ENCODE measurements at regions not wholly inside any gene's neighbourhood (a gene's known extent, or its start where the extent isn't known, plus 50 kb on each side); places are given as distances from the start of the nearest gene placed in this dataset.
"Not testable (repeated sequence)": the region's sequence is repeated elsewhere in the genome, so short reads cannot be mapped to it uniquely, and the experiment has no call there.

- Histone ChIP-seq H3K27ac (ENCODE audit: low read length) (no peak overlapping the region), H3K36me3 (ENCODE audit: control insufficient read depth in 2 of 2, insufficient read depth in 2 of 2, low read length in 2 of 2) (no peaks in the 10 kb centered on the region), H3K27me3 (ENCODE audit: control insufficient read depth in 1 of 2, insufficient read depth in 2 of 2, low read length in 2 of 2) (no peaks in the 10 kb centered on the region), H3K4me1 (ENCODE audit: control insufficient read depth, insufficient read depth, low read length) (peaks cover 23% of the 10 kb centered on the region), H3K4me3 (ENCODE audit: low read length in 2 of 2) (no peak overlapping the region), H3K9ac (ENCODE audit: low read length in 2 of 2) (no peak overlapping the region), H3K9me3 (ENCODE audit: control insufficient read depth in 2 of 2, low read length in 2 of 2) (no peaks in the 10 kb centered on the region)
Measured at GRCh38 chr2:205865056-205865455, 182.8 kb downstream of the NRP2 start.

GRCh38 chr2:205864491-205864890 is 182.2 kb downstream of the NRP2 start:
- Histone ChIP-seq H3K27ac (ENCODE audit: low read length) (no peak overlapping the region), H3K9ac (ENCODE audit: low read length in 2 of 2) (no peak overlapping the region), H3K4me1 (ENCODE audit: control insufficient read depth, insufficient read depth, low read length) (peaks cover 27% of the 10 kb centered on the region), H3K27me3 (ENCODE audit: control insufficient read depth in 1 of 2, insufficient read depth in 2 of 2, low read length in 2 of 2) (no peaks in the 10 kb centered on the region), H3K4me3 (ENCODE audit: low read length in 2 of 2) (no peak overlapping the region), H3K9me3 (ENCODE audit: control insufficient read depth in 2 of 2, low read length in 2 of 2) (no peaks in the 10 kb centered on the region), H3K36me3 (ENCODE audit: control insufficient read depth in 2 of 2, insufficient read depth in 2 of 2, low read length in 2 of 2) (no peaks in the 10 kb centered on the region)

- not testable (repeated sequence) for H3K9ac ChIP-seq (ENCODE audit: low read length in 2 of 2); H3K27me3 ChIP-seq (ENCODE audit: control insufficient read depth in 1 of 2, insufficient read depth in 2 of 2, low read length in 2 of 2); H3K27ac ChIP-seq (ENCODE audit: low read length); H3K36me3 ChIP-seq (ENCODE audit: control insufficient read depth in 2 of 2, insufficient read depth in 2 of 2, low read length in 2 of 2); H3K9me3 ChIP-seq (ENCODE audit: control insufficient read depth in 2 of 2, low read length in 2 of 2); H3K4me3 ChIP-seq (ENCODE audit: low read length in 2 of 2)
- peaks cover 38% of the 10 kb centered on the region for H3K4me1 ChIP-seq (ENCODE audit: control insufficient read depth, insufficient read depth, low read length)
Measured at GRCh38 chr2:205862761-205863160, 180.5 kb downstream of the NRP2 start.

- H3K27me3 ChIP-seq (ENCODE audit: control insufficient read depth in 1 of 2, insufficient read depth in 2 of 2, low read length in 2 of 2) = no peaks in the 10 kb centered on the region
- no peaks in the 10 kb centered on the region for H3K36me3 ChIP-seq (ENCODE audit: control insufficient read depth in 2 of 2, insufficient read depth in 2 of 2, low read length in 2 of 2)
- no peak overlapping the region for H3K9ac ChIP-seq (ENCODE audit: low read length in 2 of 2)
- no peaks in the 10 kb centered on the region for H3K9me3 ChIP-seq (ENCODE audit: control insufficient read depth in 2 of 2, low read length in 2 of 2)
- H3K4me1 ChIP-seq (ENCODE audit: control insufficient read depth, insufficient read depth, low read length) = peaks cover 29% of the 10 kb centered on the region
- peak overlapping the region; percentile 6 for H3K27ac ChIP-seq (ENCODE audit: low read length)
- peak overlapping the region in 1 of 2 donors; percentile 29 for H3K4me3 ChIP-seq (ENCODE audit: low read length in 2 of 2)
Measured at GRCh38 chr2:205860885-205861284, 178.6 kb downstream of the NRP2 start.

- Histone ChIP-seq H3K36me3 (ENCODE audit: control insufficient read depth in 2 of 2, insufficient read depth in 2 of 2, low read length in 2 of 2) (no peaks in the 10 kb centered on the region), H3K27me3 (ENCODE audit: control insufficient read depth in 1 of 2, insufficient read depth in 2 of 2, low read length in 2 of 2) (no peaks in the 10 kb centered on the region), H3K27ac (ENCODE audit: low read length) (peak overlapping the region; percentile 6), H3K4me3 (ENCODE audit: low read length in 2 of 2) (no peak overlapping the region), H3K9me3 (ENCODE audit: control insufficient read depth in 2 of 2, low read length in 2 of 2) (no peaks in the 10 kb centered on the region), H3K9ac (ENCODE audit: low read length in 2 of 2) (no peak overlapping the region), H3K4me1 (ENCODE audit: control insufficient read depth, insufficient read depth, low read length) (peaks cover 26% of the 10 kb centered on the region)
Measured at GRCh38 chr2:205860181-205860580, 177.9 kb downstream of the NRP2 start.

GRCh38 chr2:205858881-205859441 is 176.7 kb downstream of the NRP2 start:
- Histone ChIP-seq H3K27me3 (ENCODE audit: control insufficient read depth in 1 of 2, insufficient read depth in 2 of 2, low read length in 2 of 2) (no peaks in the 10 kb centered on the region), H3K27ac (ENCODE audit: low read length) (peak overlapping the region; percentile 58), H3K9me3 (ENCODE audit: control insufficient read depth in 2 of 2, low read length in 2 of 2) (no peaks in the 10 kb centered on the region), H3K36me3 (ENCODE audit: control insufficient read depth in 2 of 2, insufficient read depth in 2 of 2, low read length in 2 of 2) (no peaks in the 10 kb centered on the region), H3K4me3 (ENCODE audit: low read length in 2 of 2) (peak overlapping the region in 1 of 2 donors; percentile 1), H3K4me1 (ENCODE audit: control insufficient read depth, insufficient read depth, low read length) (peaks cover 26% of the 10 kb centered on the region), H3K9ac (ENCODE audit: low read length in 2 of 2) (no peak overlapping the region)

- Histone ChIP-seq H3K4me3 (ENCODE audit: low read length in 2 of 2) (no peak overlapping the region), H3K9ac (ENCODE audit: low read length in 2 of 2) (no peak overlapping the region), H3K27ac (ENCODE audit: low read length) (peak overlapping the region; percentile 58), H3K36me3 (ENCODE audit: control insufficient read depth in 2 of 2, insufficient read depth in 2 of 2, low read length in 2 of 2) (no peaks in the 10 kb centered on the region), H3K27me3 (ENCODE audit: control insufficient read depth in 1 of 2, insufficient read depth in 2 of 2, low read length in 2 of 2) (no peaks in the 10 kb centered on the region), H3K9me3 (ENCODE audit: control insufficient read depth in 2 of 2, low read length in 2 of 2) (no peaks in the 10 kb centered on the region), H3K4me1 (ENCODE audit: control insufficient read depth, insufficient read depth, low read length) (peaks cover 26% of the 10 kb centered on the region)
Measured at GRCh38 chr2:205858275-205858674, 176.0 kb downstream of the NRP2 start.

GRCh38 chr2:205857520-205858237 is 175.4 kb downstream of the NRP2 start:
- Histone ChIP-seq H3K27ac (ENCODE audit: low read length) (no peak overlapping the region), H3K4me1 (ENCODE audit: control insufficient read depth, insufficient read depth, low read length) (peaks cover 26% of the 10 kb centered on the region), H3K4me3 (ENCODE audit: low read length in 2 of 2) (no peak overlapping the region)

GRCh38 chr2:205852457-205852856 is 170.2 kb downstream of the NRP2 start:
- H3K27ac ChIP-seq (ENCODE audit: low read length) = no peak overlapping the region
- H3K36me3 ChIP-seq (ENCODE audit: control insufficient read depth in 2 of 2, insufficient read depth in 2 of 2, low read length in 2 of 2) = no peaks in the 10 kb centered on the region
- H3K9ac ChIP-seq (ENCODE audit: low read length in 2 of 2) = no peak overlapping the region
- H3K4me3 ChIP-seq (ENCODE audit: low read length in 2 of 2) = no peak overlapping the region
- no peaks in the 10 kb centered on the region for H3K27me3 ChIP-seq (ENCODE audit: control insufficient read depth in 1 of 2, insufficient read depth in 2 of 2, low read length in 2 of 2)
- H3K9me3 ChIP-seq (ENCODE audit: control insufficient read depth in 2 of 2, low read length in 2 of 2) = no peaks in the 10 kb centered on the region
- H3K4me1 ChIP-seq (ENCODE audit: control insufficient read depth, insufficient read depth, low read length) = peaks cover 9% of the 10 kb centered on the region

More at GRCh38 chr2:205857520-205858237, 175.4 kb downstream of the NRP2 start:
- no peaks in the 10 kb centered on the region for H3K9me3 ChIP-seq (ENCODE audit: control insufficient read depth in 2 of 2, low read length in 2 of 2)
- no peak overlapping the region for H3K9ac ChIP-seq (ENCODE audit: low read length in 2 of 2)
- H3K36me3 ChIP-seq (ENCODE audit: control insufficient read depth in 2 of 2, insufficient read depth in 2 of 2, low read length in 2 of 2) = no peaks in the 10 kb centered on the region
- no peaks in the 10 kb centered on the region for H3K27me3 ChIP-seq (ENCODE audit: control insufficient read depth in 1 of 2, insufficient read depth in 2 of 2, low read length in 2 of 2)

GRCh38 chr2:205850611-205851010 is 168.3 kb downstream of the NRP2 start:
- Histone ChIP-seq H3K4me3 (ENCODE audit: low read length in 2 of 2) (no peak overlapping the region), H3K9ac (ENCODE audit: low read length in 2 of 2) (no peak overlapping the region)

GRCh38 chr2:205850132-205850531 is 167.8 kb downstream of the NRP2 start:
- Histone ChIP-seq H3K4me1 (ENCODE audit: control insufficient read depth, insufficient read depth, low read length) (peaks cover 9% of the 10 kb centered on the region), H3K9ac (ENCODE audit: low read length in 2 of 2) (no peak overlapping the region), H3K36me3 (ENCODE audit: control insufficient read depth in 2 of 2, insufficient read depth in 2 of 2, low read length in 2 of 2) (no peaks in the 10 kb centered on the region), H3K9me3 (ENCODE audit: control insufficient read depth in 2 of 2, low read length in 2 of 2) (no peaks in the 10 kb centered on the region), H3K27ac (ENCODE audit: low read length) (no peak overlapping the region), H3K27me3 (ENCODE audit: control insufficient read depth in 1 of 2, insufficient read depth in 2 of 2, low read length in 2 of 2) (no peaks in the 10 kb centered on the region), H3K4me3 (ENCODE audit: low read length in 2 of 2) (no peak overlapping the region)

More at GRCh38 chr2:205850611-205851010, 168.3 kb downstream of the NRP2 start:
- Histone ChIP-seq H3K9me3 (ENCODE audit: control insufficient read depth in 2 of 2, low read length in 2 of 2) (no peaks in the 10 kb centered on the region), H3K27ac (ENCODE audit: low read length) (no peak overlapping the region), H3K36me3 (ENCODE audit: control insufficient read depth in 2 of 2, insufficient read depth in 2 of 2, low read length in 2 of 2) (no peaks in the 10 kb centered on the region), H3K27me3 (ENCODE audit: control insufficient read depth in 1 of 2, insufficient read depth in 2 of 2, low read length in 2 of 2) (no peaks in the 10 kb centered on the region), H3K4me1 (ENCODE audit: control insufficient read depth, insufficient read depth, low read length) (peaks cover 9% of the 10 kb centered on the region)
